Hepatocyte (in vitro differentiated cells): ENCODE measurements at regions not wholly inside any gene's neighbourhood (a gene's known extent, or its start where the extent isn't known, plus 50 kb on each side); places are given as distances from the start of the nearest gene placed in this dataset.

Experiments used
- DNase-seq: peaks from one replicate; pipeline ENCODE4 v3.0.0-alpha.2; 2016; ENCODE audit warnings: low spot score
- H2AFZ ChIP-seq: fragments of 200-600 bp; sonication (generic); 2 replicates; pipeline ENCODE4 v1.6.0; 2016; ENCODE audit warnings: antibody characterized with exemption, mild to moderate bottlenecking
- H3K27ac ChIP-seq: fragments of 200-600 bp; sonication (generic); 2 replicates; pipeline ENCODE4 v1.5.1; 2016; ENCODE audit warnings: mild to moderate bottlenecking
- H3K27me3 ChIP-seq: fragments of 200-600 bp; sonication (generic); 2 replicates; pipeline ENCODE4 v1.6.1; 2016
- H3K36me3 ChIP-seq: fragments of 200-600 bp; sonication (generic); replicated peaks from 2 replicates; pipeline ENCODE4 v1.5.1; 2016; ENCODE audit warnings: low read depth; ENCODE audit not compliant: insufficient read depth
- H3K4me1 ChIP-seq: fragments of 200-600 bp; sonication (generic); 2 replicates; pipeline ENCODE4 v1.5.1; 2016; ENCODE audit warnings: mild to moderate bottlenecking, moderate library complexity; ENCODE audit not compliant: insufficient read depth
- H3K4me2 ChIP-seq: fragments of 200-600 bp; sonication (generic); 2 replicates; pipeline ENCODE4 v1.6.0; 2016
- H3K4me3 ChIP-seq: fragments of 200-600 bp; sonication (generic); 2 replicates; pipeline ENCODE4 v1.5.1; 2016; ENCODE audit warnings: mild to moderate bottlenecking
- H3K79me2 ChIP-seq: fragments of 200-600 bp; sonication (generic); 2 replicates; pipeline ENCODE4 v1.6.0; 2017; ENCODE audit warnings: mild to moderate bottlenecking
- H3K9me2 ChIP-seq: fragments of 200-600 bp; sonication (generic); replicated peaks from 2 replicates; pipeline ENCODE4 v1.6.0; 2017; ENCODE audit warnings: mild to moderate bottlenecking; ENCODE audit not compliant: insufficient read depth
- H3K9me3 ChIP-seq: fragments of 200-600 bp; sonication (generic); 2 replicates; pipeline ENCODE4 v1.5.1; 2016; ENCODE audit warnings: low read depth, mild to moderate bottlenecking
- H4K20me1 ChIP-seq: fragments of 200-600 bp; sonication (generic); 2 replicates; pipeline ENCODE4 v1.6.0; 2016; ENCODE audit warnings: mild to moderate bottlenecking; ENCODE audit not compliant: insufficient read depth, poor library complexity, severe bottlenecking
- CTCF ChIP-seq: fragments of 200-600 bp; sonication (generic); IDR thresholded peaks from 2 replicates; pipeline ENCODE4 v1.5.1; 2016; ENCODE audit warnings: antibody characterized with exemption, mild to moderate bottlenecking; ENCODE audit not compliant: poor library complexity
- EZH2 ChIP-seq: fragments of 200-600 bp; sonication (generic); IDR thresholded peaks from 2 replicates; pipeline ENCODE4 v1.6.1; 2016; ENCODE audit warnings: antibody characterized with exemption, mild to moderate bottlenecking, borderline replicate concordance
- EZH2phosphoT487 ChIP-seq: fragments of 200-600 bp; sonication (generic); IDR thresholded peaks from one replicate; pipeline ENCODE4 v1.6.1; 2018; ENCODE audit warnings: antibody characterized with exemption, mild to moderate bottlenecking, low read depth, moderate library complexity; ENCODE audit not compliant: unreplicated experiment, severe bottlenecking
- WGBS: methylation state at CpG from one replicate; pipeline ENCODE4 v1.1.6; 2016; ENCODE audit warnings: low lambda C conversion rate; ENCODE audit errors: missing lambda C conversion rate; 5-methylcytosine and 5-hydroxymethylcytosine counted together

- Histone ChIP-seq H2AFZ (no peak overlapping the region), H3K4me3 (no peak overlapping the region), H4K20me1 (no peaks in the 10 kb centered on the region), H3K9me2 (no peaks in the 10 kb centered on the region), H3K27me3 (no peaks in the 10 kb centered on the region), H3K9me3 (no peaks in the 10 kb centered on the region), H3K4me1 (no peaks in the 10 kb centered on the region), H3K79me2 (no peaks in the 10 kb centered on the region), H3K36me3 (no peaks in the 10 kb centered on the region), H3K27ac (no peak overlapping the region), H3K4me2 (no peak overlapping the region)
- no peak for DNase-seq
- no peak for TF ChIP-seq CTCF
- no peak for TF ChIP-seq EZH2phosphoT487
- no peak for TF ChIP-seq EZH2
- 98% methylated on average over 3 of the region's 3 CpGs for WGBS
Observed at GRCh38 chr20:11769825-11770224, 147.9 kb upstream of the BTBD3 start.

GRCh38 chr20:11772226-11772730 is 145.4 kb upstream of the BTBD3 start:
- Histone ChIP-seq H3K9me3 (no peaks in the 10 kb centered on the region), H3K4me2 (no peak overlapping the region), H3K4me1 (no peaks in the 10 kb centered on the region), H3K79me2 (no peaks in the 10 kb centered on the region), H3K4me3 (no peak overlapping the region), H3K27me3 (no peaks in the 10 kb centered on the region), H3K36me3 (no peaks in the 10 kb centered on the region), H2AFZ (no peak overlapping the region), H3K9me2 (no peaks in the 10 kb centered on the region), H3K27ac (no peak overlapping the region), H4K20me1 (no peaks in the 10 kb centered on the region)
- 73% methylated on average over 2 of the region's 2 CpGs for WGBS
- no peak for DNase-seq
- TF ChIP-seq CTCF = no peak
- no peak for TF ChIP-seq EZH2
- TF ChIP-seq EZH2phosphoT487 = no peak

- no peak for TF ChIP-seq EZH2
- no peak for TF ChIP-seq EZH2phosphoT487
- no peak for TF ChIP-seq CTCF
- H3K79me2 ChIP-seq = no peaks in the 10 kb centered on the region
- WGBS = 90% methylated on average over 2 of the region's 2 CpGs
- no peak overlapping the region for H3K4me3 ChIP-seq
- H4K20me1 ChIP-seq = no peaks in the 10 kb centered on the region
- H3K27me3 ChIP-seq = no peaks in the 10 kb centered on the region
- no peak for DNase-seq
- no peak overlapping the region for H3K27ac ChIP-seq
- no peaks in the 10 kb centered on the region for H3K4me1 ChIP-seq
- H3K9me3 ChIP-seq = no peaks in the 10 kb centered on the region
- H3K36me3 ChIP-seq = no peaks in the 10 kb centered on the region
- no peak overlapping the region for H2AFZ ChIP-seq
- H3K9me2 ChIP-seq = no peaks in the 10 kb centered on the region
- H3K4me2 ChIP-seq = no peak overlapping the region
Observed at GRCh38 chr20:11776687-11777086, 141.0 kb upstream of the BTBD3 start.
